Inflammatory macrophage treated with lipopolysaccharide for 4 hours (primary cell): ENCODE measurements at regions not wholly inside any gene's neighbourhood (a gene's known extent, or its start where the extent isn't known, plus 50 kb on each side); places are given as distances from the start of the nearest gene placed in this dataset.

ENCODE experiments used
- DNase-seq: peaks from one replicate; pipeline ENCODE4 v3.0.0-alpha.2; 2020

DNA sequence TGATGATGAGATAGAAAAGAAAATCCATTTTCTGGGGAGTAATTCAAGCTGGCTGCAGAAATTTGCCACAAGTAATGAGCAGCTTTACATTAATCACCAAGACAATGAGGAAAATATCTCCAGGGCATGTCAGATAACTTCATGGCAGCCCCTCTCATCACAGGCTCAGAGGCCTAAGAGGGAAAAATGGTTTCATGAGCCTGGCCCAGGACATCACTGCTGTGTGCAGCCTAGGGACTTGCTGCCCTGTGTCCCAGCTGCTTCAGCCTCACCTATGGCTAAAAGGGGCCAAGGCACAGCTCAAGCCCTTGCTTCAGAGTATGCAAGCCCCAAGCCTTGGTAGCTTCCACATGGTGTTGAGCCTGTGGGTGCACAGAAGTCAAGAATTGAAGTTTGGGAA is 161.7 kb downstream of the OPA1 start:
- DNase-seq, result no peak

DNA sequence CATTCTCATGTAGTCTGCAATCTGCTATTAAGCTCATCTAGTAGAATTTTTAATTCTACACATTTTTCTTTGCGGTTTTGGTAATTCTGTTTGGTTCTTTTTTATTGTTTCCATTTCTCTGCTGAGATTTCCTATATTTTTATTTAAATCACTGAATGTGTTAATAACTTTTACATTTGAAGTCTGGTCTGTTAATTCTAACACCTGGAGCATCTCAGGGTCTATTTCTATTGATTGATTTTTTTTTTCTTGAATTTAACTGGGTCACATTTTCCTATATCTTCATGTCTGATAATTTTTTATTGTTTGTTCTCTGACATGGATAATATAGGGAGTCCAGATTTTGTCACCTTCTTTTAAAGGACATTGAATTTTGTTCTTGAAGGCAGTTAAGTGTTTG is 163.5 kb downstream of the OPA1 start:
- DNase-seq, result no peak

DNA sequence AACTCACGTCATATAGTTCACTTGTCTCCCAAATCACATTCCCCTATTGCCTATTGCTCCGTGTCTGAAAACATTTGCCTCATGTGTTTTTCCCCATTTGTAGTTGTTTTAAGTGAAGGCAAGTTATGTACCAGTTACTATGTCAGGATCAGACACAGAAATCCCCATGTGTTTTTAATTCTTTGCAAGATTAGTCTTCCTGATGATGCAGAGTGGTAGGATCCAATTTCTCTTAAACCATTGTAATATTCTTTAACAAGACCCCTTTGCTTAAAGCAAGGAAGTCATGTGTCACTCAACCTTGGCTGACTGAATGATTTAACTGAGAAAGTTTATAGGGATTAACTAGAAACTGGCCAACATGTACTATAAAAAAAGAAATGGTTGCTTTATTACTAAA is 164.4 kb downstream of the OPA1 start:
- DNase-seq, result no peak

DNA sequence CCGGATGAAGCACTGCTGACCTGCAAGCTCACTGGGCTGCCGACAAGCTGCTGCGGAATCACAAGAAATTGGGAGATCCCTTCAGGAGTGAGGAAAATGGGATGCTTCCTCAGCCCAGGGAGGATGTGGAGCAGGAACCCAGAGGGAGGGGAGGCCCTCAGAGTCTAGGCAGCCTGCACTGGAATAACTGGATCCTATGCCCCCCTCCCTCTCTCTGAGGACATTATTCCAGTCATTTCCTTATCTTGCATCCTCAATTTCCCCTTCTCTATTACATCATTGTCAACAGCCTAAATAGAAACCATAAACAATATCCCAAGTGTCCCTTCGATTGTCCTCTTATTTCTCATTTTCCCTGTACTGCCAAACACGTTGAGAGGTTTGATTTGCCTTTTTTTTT is 169.0 kb downstream of the OPA1 start:
- DNase-seq, result no peak

DNA sequence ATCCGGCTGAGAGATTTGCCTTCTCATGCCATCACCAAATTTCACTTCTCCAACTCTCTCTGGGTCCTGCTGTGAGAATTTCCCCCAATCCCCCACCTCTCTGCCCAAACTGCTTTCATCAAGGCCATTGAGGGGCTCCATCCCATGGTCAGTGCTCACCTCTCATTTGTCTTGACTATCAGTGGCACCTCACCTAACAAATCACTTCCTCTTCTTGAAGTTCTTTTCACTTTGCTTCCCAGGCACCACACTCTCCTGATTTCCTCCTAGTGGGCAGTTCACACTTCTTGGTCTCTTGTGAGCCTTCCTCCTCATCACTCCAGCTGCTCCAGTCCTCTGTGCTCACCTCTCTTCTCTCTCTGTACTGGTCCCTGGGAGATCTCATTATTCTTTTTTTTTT is 169.6 kb downstream of the OPA1 start:
- no peak for DNase-seq

DNA sequence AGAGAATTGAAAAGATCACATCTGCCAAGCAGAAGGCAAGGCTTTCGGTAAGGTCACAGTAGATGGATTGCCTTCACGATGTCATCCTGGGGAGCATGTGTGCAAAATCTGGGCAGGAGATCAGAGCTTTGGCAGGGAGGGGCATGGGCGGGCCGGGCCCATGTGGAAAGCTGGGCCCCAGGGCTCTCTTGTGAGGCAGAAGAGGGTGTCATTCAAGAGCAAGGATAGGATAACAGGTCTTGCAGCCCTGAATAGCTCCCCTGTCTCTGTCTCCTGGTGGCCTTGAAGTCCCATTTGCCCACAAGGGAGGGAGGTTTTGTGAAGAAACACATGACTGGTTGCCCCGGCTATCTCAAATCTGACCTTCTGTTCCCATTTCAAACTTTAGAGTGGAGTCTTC is 172.0 kb downstream of the OPA1 start:
- DNase-seq, result no peak

DNA sequence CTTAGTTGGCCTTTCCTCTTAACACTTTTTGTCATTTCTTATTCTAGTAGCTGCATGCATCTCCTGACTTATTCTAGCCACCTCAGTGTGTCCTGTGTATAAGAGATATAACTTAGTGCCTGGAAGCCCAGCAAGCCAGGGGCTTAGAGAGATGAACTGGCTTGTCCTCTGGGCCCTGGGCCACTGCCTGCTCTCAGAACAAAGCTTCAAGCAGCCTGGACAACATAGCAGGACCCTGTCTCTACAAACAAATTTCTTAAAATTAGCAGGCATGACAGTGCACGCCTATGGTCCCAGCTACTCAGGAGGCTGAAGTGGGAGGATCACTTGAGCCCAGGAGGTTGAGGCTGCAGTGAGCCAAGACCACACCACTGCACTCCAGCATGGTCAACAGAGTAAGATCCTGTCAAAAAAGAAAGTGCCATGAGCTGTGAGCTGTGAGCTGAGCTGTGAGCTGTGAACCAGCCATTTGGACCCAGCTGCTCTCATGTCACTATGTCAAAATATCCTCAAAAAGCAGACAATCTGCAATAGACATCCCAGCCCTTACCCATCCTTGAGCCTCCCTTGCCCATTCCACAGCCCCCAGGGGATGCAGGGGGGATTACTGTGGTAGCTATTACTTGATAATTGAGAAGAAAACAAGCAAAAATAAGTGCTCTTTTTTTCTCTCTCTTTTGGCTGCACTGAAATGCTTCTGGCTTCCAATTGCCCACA is 174.5 kb downstream of the OPA1 start:
- no peak for DNase-seq

DNA sequence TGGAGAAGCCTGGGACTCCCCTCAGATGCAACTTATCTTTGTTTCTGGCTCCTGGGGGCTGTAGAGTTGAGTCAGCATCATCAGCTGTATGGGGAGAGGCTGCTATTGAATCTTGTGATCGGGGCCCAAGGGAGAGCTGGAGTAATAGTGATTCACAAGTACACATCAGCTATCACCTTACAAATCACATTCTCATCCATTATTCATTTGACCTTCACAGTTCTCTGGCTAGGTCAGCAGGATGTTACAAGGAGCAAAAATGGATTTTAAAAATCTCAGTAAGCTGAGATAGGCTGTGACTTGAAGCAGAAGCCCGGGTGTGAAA is 175.0 kb downstream of the OPA1 start:
- DNase-seq, result no peak

DNA sequence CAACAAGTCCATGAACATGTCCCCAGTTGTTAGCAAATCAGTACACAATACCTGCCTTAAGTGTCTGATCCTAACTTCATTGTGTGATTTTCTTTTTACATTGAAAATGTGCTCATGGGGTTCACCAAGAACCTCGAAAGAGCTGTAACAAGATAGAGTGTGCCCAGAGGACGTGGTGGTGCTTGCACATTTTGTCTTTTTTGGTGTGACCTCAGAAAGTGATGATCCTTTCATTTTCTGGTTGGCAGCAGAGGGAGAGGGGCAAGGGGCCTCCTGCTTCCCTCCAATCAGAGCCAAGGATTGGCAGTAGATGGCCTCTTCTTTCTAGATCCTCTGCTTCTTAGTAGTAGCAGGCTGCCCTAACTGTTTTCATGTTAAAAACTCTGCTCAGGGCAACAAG is 176.4 kb downstream of the OPA1 start:
- no peak for DNase-seq

DNA sequence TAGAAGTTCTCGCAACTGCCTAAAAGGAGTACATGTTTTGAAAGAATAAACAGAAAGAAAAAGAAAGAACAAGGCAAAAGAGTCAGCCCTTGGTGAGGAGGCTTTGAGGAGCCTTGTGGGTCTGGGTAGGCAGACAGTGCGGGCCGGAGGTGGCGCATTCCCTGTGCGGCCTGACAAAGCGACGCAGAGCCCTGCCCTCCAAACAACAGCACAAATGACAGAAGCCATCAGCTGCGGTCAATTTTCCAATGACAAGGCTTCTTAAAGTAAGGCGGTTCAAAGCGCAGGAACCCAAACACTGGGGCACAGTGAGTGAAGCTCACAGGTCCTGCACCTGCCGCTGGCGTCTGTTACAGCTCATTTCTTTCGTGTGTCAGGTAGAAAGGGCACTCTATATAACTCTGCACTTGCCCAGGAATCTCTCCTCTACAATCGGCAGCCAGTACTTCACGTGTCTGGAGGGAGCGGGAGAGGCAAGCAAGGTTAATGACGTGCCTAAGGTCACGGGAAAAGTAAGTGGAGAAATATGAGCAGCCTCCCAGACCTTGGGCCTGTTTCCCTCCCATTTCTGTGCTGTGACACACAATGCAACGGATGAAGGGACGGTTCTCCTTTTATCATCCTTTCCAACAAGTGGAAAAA is 178.1 kb downstream of the OPA1 start:
- DNase-seq, result no peak

DNA sequence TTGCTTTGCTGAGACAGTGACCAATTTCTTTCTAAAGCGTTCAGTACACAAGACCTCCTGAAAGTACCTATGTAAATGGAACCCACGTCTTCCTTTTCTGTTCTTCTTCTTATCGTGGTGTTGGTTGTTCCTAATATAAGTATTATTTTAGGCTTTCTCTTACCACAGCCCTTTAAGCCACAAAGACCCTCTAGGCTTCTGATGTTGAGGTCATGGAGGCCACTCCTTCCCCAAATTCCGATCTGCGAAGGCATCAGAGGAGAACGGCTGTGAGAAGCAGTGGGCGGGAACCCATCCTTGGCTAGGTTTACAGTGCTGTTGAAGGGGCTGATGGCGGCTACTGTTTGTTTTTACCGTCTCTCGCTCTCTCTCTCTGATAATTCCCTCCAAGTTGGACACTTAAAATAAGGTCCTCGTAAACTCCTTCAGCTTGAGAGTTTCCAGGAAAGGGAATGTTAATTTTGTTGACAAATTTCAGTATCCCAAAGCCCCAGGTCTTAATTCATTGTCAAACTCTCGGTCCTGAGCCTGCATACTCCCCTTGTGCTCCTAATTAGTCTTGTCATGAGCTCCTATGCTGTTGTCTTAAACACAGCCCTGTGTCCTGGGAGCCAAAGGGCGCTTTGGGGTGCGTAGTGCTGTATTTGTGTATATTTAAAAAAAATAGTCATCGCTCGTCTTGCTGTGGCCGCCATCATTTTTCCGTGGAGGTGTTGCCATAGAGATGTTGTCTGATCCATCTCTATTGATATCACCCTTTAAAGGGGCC is 178.8 kb downstream of the OPA1 start:
- no peak for DNase-seq

DNA sequence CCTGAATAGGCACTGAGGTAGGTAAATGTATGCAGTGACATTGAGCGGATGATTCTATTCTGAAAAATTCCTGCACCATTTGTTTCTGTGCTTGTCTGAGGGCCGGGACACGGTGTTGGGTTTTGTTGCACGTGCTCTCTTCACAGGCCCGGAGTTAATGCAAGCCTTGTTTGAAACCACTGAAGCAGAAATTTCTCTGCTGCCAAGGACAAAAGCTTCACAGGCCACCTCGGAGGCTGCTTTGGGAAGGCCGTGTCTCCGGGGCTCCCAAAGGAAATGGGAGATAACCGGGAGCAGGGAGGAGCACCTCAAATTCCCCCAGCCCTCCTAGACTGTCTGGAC is 179.4 kb downstream of the OPA1 start:
- no peak for DNase-seq

DNA sequence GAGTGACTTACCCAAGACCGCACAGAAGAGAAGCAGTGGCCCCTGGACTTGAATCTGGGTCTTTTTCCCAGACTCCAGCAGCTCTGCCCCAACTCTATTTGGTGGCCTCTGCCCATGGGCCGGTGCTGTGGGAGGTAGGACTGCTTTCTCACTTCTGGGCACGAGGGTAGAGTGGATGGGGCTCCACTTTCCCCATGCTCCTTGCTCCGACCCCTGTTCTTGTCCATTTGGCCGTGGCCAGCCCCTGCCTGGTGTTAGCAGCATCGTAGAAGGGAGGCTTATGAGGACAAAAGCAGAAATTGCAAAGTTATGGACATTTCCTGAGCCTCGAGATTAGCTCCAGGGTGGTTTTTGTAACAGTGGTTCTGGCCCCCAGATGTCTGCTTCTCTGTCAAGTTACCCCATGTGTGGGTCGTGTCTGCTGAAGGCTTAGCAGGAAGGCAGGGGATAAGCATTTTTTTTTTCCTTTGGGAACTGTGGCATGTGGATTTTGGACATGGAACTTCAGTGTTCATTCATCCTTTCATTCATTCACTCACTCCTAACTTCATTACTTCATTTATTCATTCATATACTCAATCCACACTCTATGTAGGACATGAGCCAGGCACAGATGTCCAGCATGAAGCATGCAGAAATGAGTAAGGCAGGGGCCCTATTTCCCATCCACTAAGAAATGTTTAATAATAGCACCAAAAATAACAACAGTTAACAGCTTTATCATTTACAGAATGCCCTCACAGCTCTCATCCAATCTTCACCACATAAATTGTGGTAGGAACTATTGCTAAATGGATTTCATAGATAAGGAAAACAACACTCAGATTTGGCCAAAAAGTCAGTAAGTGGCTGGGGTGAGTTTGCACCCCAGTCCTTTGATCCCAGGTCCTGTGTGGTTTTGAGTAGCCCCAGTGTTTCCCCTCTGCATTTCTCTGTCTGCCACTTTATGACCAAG is 180.5 kb downstream of the OPA1 start:
- no peak for DNase-seq

DNA sequence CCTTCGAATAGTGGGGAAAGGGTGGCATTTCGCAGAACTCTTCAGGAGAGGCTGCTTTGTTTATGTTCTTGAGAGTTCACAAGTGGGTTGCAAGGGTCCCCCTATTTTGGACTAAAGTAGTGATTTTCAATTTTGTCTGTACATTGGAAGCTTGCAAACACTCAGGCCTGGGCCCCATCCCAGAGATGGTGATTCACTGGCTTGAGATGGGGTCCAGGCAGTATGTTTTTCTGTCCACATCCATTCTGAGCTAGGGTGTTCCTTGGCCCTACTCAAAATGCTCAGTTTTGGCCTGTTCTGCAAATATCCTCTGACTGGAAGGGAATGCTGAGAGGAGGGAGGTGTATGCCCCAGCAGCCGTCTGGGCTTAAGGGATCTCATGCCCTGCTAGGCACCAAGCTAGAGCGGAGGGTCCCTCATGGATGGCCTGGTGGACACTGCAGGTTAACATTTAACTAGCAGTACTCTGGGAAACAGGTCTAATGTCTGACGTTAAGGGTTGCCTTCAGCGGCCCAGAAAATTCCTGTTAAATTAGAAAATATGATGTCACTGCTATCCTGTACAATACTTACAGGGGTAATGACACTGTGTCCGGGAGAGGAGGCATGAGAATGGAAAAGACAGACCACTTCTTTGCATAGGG is 181.4 kb downstream of the OPA1 start:
- DNase-seq, result no peak

DNA sequence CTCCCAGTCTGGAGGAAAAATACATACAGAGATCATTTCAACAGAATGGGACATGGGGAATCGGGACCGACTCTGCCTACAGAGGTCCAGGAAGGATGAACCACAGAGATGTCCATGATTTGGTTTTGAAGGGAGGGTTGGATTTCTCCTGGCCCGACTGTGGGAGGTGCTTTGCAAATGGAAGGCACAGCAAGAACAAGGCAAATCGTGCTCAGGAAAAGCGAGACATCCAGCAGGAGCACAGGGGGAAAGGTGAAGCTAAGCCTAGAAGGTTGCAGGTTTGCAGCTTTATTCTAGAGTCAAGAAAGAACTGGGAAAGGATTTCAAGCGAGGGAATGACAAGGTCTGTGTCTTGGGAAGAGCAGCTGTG is 181.9 kb downstream of the OPA1 start:
- no peak for DNase-seq

DNA sequence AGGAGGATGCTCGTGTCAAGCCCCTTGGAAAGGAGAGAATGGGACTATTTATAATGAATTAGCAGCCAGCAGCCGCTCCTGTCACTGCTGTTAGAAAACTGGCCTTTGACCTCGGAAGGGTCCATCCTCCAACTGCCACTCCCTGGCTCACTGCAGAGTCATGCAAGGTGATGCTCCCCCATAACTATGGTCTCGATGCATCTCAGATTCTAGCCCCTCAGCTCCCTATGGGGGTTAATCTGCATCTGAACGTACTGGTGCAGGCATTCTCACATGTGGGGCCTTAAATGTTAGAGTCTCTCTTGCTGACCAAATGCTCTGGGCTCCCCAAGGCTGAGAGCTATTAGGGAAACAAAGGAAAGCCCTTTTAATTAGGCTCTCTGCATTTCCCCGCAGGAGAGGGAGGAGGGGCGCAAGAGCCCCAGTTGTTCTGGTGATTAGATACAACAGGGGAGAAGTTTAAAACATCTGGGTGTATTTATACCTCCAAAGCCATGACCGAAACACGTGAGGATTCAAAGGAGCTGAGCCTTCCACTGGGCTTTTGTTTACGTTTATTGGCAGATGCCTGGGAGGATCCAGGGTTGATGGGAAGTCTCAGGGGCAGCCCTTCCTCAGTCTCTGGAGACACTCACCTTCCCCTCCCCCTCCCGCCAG is 182.5 kb downstream of the OPA1 start:
- no peak for DNase-seq

DNA sequence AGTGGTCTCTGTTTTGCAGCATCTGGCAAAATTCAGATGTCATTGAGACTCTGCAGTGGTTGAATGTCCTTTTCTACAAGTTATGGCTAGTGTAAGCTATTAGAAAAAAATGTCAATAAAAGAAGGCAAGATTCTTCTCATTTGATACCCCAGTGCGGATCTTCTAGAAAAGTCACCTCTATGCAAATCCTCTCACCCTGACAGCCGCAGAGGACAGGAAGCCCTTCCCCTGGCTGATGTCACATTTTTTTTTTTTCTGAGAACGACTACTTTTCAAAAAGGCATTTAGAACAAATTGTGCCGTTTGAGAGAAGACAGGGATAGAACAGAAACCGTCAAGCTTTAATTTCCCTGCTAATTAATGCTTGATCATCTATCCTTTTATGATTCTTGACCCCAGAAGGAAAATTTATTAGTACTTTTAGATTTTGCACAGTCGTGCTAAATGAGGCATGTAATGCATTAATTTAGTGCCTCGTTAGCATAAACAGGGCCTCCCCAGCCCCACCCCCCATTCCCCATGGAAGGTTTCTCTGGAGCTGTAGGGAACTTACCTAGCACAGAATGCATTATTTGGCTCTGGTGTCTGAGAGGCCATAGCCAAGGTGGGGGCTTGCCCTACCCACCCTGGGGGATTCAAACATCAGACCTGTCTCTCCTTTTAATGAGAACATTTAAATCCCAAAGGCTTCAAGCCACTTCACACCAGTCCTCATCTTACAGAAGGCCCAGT is 183.8 kb downstream of the OPA1 start:
- no peak for DNase-seq

DNA sequence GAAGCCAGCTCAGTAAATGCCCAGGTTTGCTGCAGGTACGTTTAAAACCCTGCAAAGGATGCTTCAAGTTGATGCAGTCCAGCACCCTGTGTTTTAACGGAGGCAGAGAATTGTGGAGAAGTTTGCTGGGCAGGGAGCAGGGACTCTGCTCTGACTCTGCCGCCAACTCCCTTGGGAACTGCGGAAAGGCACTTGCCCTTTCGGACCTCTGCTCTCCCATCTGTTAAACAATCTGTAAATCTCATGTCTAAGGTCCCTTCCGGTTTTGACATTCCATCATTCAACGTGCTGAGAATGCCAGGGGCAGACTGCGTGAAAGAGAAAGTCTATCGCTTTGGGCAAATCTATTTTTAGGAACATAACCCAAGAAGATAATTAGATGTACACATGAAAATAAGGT is 184.5 kb downstream of the OPA1 start:
- no peak for DNase-seq

DNA sequence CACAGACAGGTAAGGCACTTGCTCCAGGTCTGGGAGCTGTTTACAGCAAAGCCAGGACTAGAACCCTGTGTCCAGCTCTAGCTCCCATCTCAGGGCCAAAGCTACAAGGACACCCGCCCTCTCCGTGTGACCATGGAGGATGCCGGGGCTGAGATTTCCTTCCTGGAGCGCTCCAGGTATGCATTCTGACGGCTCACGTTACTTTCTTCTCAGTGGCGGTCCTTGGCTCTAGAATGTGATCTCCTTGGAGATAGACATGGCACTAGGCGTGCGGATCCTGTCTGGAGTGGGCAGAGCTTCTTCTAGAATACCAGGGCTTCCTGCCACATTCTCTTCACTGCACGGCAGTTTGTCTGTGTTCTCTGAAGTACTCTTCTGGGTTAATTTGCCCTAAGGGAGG is 185.7 kb downstream of the OPA1 start:
- no peak for DNase-seq

DNA sequence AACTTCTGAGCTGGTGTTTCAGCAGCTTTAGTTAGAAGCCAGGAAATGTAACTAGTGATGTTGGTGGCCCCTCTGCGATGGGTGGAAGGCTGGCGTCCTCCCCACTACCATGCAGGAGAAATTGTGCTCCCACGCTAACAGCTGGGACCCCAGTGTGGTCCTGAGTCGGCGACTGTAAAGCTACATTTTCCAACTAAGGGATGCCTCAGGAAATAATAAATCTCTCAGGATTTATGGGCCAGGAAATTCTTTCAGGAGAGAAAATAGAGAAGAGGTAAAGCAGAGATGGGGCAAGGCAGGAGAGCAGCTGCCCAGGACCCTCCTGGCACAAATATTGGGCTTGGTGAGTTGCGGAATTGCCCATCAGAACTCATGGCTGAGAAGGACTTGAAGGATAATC is 186.9 kb downstream of the OPA1 start:
- no peak for DNase-seq

DNA sequence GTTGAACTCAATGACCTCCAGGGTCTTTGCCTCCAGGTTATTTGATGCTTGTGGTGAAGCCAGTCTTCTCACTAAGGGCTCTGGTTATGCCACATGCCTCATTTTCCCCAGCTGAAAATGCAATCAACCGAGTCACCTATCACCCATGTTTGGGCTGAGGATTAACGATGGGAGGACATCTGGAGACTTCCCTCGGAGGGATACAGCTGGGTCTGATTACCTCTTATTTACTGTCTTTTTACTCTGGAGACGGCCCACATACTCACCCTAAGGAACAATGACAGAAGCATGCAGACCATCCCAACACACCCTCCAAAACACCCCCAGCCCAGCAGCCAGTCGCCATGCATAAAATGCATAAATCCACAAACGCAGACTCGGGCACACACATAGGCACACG is 187.4 kb downstream of the OPA1 start:
- DNase-seq, result no peak
